Mesothelial cell of epicardium (in vitro differentiated cells): ENCODE measurements at regions not wholly inside any gene's neighbourhood (a gene's known extent, or its start where the extent isn't known, plus 50 kb on each side); places are given as distances from the start of the nearest gene placed in this dataset.
A peak's percentile ranks its signal among the peaks of the same experiment; 100 is the strongest.

Experiments used
- DNase-seq, 2 experiments: peaks; one replicate each; pipeline ENCODE4 v3.0.0; 2021; ENCODE audit warnings: low spot score in 2 of 2; ENCODE audit not compliant: unreplicated experiment in 2 of 2
- H3K27ac Mint-ChIP-seq: 2 replicates; pipeline ENCODE4 v1.8.0; 2021; ENCODE audit warnings: mixed read lengths
- H3K27me3 Mint-ChIP-seq: 2 replicates; pipeline ENCODE4 v1.8.0; 2021; ENCODE audit warnings: low read depth, mixed read lengths
- H3K36me3 Mint-ChIP-seq: 2 replicates; pipeline ENCODE4 v1.8.0; 2021; ENCODE audit warnings: mixed read lengths
- H3K4me1 Mint-ChIP-seq: 2 replicates; pipeline ENCODE4 v1.8.0; 2021; ENCODE audit warnings: mixed read lengths
- H3K4me3 Mint-ChIP-seq: 2 replicates; pipeline ENCODE4 v1.8.0; 2021; ENCODE audit warnings: mild to moderate bottlenecking, moderate library complexity, mixed read lengths
- H3K9me3 Mint-ChIP-seq: 2 replicates; pipeline ENCODE4 v1.8.0; 2021; ENCODE audit warnings: mixed read lengths
- TF ChIP-seq, protein P1 (sequence below): fragments of 200-600 bp; sonication (generic); IDR thresholded peaks from one replicate; pipeline ENCODE4 v1.5.0; 2021; ENCODE audit warnings: antibody characterized with exemption; ENCODE audit not compliant: unreplicated experiment

DNA sequence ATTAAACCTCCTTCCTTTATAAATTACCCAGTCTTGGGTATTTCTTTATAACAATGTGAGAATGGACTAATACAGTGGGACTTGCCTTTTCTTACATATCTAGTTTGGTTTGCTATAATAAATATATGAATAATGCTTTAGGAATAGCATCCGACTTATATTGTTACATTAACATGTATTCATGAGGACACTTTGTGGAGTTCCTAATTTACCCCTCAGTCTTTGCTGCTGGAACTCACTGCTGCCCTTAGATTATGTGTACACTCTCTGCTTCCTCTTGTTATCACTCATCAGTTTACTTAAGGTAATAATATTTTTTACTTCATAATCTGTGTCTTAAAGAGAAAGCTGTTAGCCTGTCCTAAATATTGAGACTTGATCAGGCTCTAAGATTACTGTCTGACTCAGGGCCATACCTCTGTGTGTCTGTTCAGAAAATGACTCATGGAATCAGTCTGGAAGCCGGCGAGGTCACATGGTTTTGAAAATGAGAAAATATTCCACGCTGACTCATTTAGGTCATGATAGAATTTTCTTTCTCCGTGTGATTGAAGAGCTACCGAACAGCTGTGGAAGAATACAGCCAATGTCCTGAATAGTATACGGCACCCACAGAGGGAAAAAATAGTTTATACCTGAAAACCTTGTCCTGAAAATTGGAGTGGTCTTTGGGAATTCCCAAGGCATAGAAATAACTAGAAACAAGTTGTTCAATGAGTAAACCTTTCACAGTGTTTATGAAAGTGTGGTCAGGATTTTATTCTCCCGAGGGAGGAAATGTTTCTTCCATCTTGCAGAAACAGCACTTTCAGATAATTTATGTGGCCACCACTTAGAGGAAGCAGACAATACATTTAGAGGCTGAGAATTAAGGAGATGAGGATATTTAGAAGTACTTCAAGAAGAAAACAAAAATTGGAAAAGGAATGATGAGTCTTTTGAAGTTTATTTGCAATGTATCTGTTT, 156.4 kb downstream of the DSEL start:
- Mint-ChIP-seq H3K4me1 (peaks cover 16% of the 10 kb centered on the region), H3K4me3 (peak overlapping the region; percentile 13), H3K27me3 (no peaks in the 10 kb centered on the region), H3K36me3 (no peaks in the 10 kb centered on the region), H3K27ac (peak overlapping the region; percentile 76), H3K9me3 (peaks cover 3% of the 10 kb centered on the region)
- TF ChIP-seq, protein P1, sequence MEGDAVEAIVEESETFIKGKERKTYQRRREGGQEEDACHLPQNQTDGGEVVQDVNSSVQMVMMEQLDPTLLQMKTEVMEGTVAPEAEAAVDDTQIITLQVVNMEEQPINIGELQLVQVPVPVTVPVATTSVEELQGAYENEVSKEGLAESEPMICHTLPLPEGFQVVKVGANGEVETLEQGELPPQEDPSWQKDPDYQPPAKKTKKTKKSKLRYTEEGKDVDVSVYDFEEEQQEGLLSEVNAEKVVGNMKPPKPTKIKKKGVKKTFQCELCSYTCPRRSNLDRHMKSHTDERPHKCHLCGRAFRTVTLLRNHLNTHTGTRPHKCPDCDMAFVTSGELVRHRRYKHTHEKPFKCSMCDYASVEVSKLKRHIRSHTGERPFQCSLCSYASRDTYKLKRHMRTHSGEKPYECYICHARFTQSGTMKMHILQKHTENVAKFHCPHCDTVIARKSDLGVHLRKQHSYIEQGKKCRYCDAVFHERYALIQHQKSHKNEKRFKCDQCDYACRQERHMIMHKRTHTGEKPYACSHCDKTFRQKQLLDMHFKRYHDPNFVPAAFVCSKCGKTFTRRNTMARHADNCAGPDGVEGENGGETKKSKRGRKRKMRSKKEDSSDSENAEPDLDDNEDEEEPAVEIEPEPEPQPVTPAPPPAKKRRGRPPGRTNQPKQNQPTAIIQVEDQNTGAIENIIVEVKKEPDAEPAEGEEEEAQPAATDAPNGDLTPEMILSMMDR = no peak
- DNase-seq = no peak

DNA sequence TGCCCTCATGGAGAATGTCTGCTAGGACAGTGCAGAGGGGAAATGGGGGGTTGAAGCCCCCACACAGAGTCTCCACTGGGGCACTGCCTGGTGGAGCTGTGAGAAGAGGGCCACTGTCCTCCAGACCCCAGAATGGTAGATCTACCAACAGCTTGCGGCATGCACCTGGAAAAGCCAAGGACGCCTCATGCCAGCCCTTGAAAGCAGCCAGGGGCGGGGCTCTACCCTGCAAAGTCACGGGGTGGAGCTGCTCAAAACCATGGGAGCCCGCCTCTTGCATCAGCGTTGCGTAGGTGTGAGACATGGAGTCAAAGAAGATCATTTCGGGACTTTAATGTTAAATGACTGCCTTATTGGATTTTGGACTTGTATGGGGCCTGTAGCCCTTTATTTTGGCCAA, 157.6 kb downstream of the DSEL start:
- Mint-ChIP-seq H3K4me3 (no peak overlapping the region), H3K27me3 (no peaks in the 10 kb centered on the region), H3K36me3 (no peaks in the 10 kb centered on the region), H3K9me3 (peaks cover 3% of the 10 kb centered on the region), H3K4me1 (peaks cover 19% of the 10 kb centered on the region), H3K27ac (no peak overlapping the region)
- DNase-seq = no peak
- TF ChIP-seq, protein P1 = no peak

DNA sequence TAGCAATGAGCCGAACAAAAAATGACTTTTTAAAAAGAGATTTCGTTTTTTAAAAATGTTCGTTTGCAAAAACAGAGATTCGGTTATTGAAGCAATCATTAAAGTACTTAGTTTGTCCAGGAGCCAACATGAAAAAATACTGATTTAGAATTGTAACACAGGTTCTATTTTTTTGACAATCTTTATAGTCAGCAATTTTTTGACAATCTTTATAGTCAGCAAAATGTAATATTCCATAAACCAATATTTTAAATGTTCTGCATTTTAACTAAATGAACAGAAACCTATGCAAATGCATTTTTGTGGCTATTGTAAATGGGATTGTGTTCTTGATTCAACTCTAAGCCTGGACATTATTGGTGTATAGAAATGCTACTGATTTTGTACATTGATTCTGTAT, 161.8 kb downstream of the DSEL start:
- H3K27ac Mint-ChIP-seq = no peak overlapping the region
- TF ChIP-seq, protein P1 = no peak
- no peak for DNase-seq
- peaks cover 9% of the 10 kb centered on the region for H3K4me1 Mint-ChIP-seq
- no peaks in the 10 kb centered on the region for H3K27me3 Mint-ChIP-seq
- H3K4me3 Mint-ChIP-seq = no peak overlapping the region
- H3K9me3 Mint-ChIP-seq = peaks cover 3% of the 10 kb centered on the region
- no peaks in the 10 kb centered on the region for H3K36me3 Mint-ChIP-seq

DNA sequence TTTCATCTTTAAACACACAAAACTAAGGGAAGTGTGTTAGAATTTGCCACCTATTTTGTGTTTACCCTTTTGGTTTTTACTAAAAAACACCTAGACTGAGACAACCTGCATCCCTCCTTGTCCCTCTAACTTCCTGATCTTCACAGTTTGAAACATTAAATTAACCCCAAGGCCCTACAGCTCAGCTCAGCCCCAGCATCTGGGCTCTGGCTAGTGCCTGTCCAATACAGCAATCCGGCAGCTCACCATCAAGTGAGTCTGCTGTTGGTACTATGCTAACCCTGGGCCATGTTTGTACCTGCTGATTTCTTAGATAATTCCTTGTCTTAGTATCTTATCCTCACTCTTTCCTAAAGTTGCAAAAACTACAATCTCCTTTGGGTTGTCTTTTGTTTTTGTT, 162.4 kb downstream of the DSEL start:
- peaks cover 4% of the 10 kb centered on the region for H3K4me1 Mint-ChIP-seq
- DNase-seq = no peak
- TF ChIP-seq, protein P1 = no peak
- peaks cover 3% of the 10 kb centered on the region for H3K9me3 Mint-ChIP-seq
- no peaks in the 10 kb centered on the region for H3K36me3 Mint-ChIP-seq
- no peak overlapping the region for H3K4me3 Mint-ChIP-seq
- no peak overlapping the region for H3K27ac Mint-ChIP-seq
- no peaks in the 10 kb centered on the region for H3K27me3 Mint-ChIP-seq

DNA sequence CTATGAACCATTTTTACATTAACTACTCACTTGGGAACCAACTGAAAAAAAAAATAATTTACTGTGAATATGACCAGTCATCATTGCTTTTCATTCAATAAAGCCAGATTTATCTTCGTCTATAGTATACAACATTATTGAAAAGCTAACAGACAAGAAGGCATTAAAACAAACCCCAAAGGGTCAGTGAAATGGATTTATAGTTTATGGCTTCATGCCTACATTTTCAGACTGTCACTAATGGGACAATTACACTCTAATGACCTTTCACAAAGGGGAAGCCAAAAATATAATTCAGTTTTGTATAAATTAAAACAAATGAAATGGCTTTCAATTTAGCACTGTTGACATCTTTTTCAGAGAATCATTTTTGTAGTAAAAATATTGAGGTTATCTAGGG, 169.1 kb downstream of the DSEL start:
- TF ChIP-seq, protein P1 = no peak
- DNase-seq = no peak
- Mint-ChIP-seq H3K27me3 (no peaks in the 10 kb centered on the region), H3K4me1 (peaks cover 15% of the 10 kb centered on the region), H3K9me3 (no peaks in the 10 kb centered on the region), H3K27ac (no peak overlapping the region), H3K36me3 (no peaks in the 10 kb centered on the region), H3K4me3 (no peak overlapping the region)
